GM12875 (cell line): ENCODE measurements at regions not wholly inside any gene's neighbourhood (a gene's known extent, or its start where the extent isn't known, plus 50 kb on each side); places are given as distances from the start of the nearest gene placed in this dataset.

Experiments
- H3K4me3 ChIP-seq: one replicate; pipeline ENCODE4 v1.5.1; 2011; ENCODE audit warnings: low read depth, low read length, control low read depth
- TF ChIP-seq, protein P1 (sequence below): IDR thresholded peaks from 2 replicates; pipeline ENCODE4 v1.5.1; 2011; ENCODE audit warnings: low read depth, mild to moderate bottlenecking, control low read depth, inconsistent platforms, low read length, moderate library complexity, borderline replicate concordance; ENCODE audit not compliant: insufficient read depth

GRCh38 chr5:96256795-96257470 lies 176.1 kb downstream of the PCSK1 start:
- TF ChIP-seq, protein P1, sequence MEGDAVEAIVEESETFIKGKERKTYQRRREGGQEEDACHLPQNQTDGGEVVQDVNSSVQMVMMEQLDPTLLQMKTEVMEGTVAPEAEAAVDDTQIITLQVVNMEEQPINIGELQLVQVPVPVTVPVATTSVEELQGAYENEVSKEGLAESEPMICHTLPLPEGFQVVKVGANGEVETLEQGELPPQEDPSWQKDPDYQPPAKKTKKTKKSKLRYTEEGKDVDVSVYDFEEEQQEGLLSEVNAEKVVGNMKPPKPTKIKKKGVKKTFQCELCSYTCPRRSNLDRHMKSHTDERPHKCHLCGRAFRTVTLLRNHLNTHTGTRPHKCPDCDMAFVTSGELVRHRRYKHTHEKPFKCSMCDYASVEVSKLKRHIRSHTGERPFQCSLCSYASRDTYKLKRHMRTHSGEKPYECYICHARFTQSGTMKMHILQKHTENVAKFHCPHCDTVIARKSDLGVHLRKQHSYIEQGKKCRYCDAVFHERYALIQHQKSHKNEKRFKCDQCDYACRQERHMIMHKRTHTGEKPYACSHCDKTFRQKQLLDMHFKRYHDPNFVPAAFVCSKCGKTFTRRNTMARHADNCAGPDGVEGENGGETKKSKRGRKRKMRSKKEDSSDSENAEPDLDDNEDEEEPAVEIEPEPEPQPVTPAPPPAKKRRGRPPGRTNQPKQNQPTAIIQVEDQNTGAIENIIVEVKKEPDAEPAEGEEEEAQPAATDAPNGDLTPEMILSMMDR: 0 out of 2 replicates have a peak, but pooled peaks have one; percentile 5
- H3K4me3 ChIP-seq: no peak overlapping the region

GRCh38 chr5:96254980-96255691 lies 177.9 kb downstream of the PCSK1 start:
- TF ChIP-seq, protein P1: no peak
- H3K4me3 ChIP-seq: no peak overlapping the region

- TF ChIP-seq, protein P1: no peak
Measured at GRCh38 chr5:96253140-96253539, 179.9 kb downstream of the PCSK1 start.

GRCh38 chr5:96252596-96252995 lies 180.5 kb downstream of the PCSK1 start:
- H3K4me3 ChIP-seq: no peak overlapping the region
- TF ChIP-seq, protein P1: no peak

More at GRCh38 chr5:96253140-96253539, 179.9 kb downstream of the PCSK1 start:
- no peak overlapping the region for H3K4me3 ChIP-seq

- TF ChIP-seq, protein P1: no peak
- H3K4me3 ChIP-seq: no peak overlapping the region
Measured at GRCh38 chr5:96250782-96251181, 182.3 kb downstream of the PCSK1 start.

DNA sequence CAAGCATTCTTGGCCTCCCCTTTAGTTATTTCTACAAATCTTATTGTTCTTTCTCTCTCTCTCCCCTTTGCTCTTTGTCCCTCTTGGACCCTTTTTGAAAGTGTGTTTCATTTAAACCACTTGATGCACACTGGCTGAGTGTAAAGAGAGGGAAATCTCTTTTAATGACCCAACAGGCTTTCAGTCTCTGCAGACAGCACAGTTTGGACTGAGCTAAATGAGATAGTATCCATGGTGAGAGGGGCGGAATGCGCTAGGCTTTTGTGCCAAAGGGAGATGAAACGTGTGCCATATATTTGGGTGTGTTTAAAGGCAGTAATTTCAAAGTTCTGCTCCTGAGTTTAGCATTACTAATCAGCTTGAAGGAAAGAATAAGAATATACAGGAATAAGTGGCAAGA lies 184.9 kb downstream of the PCSK1 start:
- no peak overlapping the region for H3K4me3 ChIP-seq
- TF ChIP-seq, protein P1: no peak

DNA sequence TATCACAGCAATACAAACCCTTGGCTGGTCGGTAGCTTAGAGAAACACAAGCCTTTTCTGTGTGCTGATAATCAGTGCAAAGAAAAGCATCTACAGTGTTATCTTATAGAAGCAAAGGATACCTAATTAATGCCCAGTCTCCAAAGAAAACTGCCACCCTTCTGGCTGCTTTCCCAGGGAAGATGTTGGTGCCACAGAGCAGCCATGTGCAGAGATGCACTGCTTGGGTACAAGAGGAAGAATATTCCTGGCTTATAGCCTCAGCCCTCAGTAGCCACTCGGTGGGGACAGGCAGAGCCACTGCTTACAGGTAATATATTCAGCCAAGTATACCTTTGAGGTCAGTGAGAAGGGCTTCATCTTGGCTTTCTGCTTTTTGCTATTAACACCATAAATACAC lies 185.3 kb downstream of the PCSK1 start:
- H3K4me3 ChIP-seq: no peak overlapping the region
- TF ChIP-seq, protein P1: no peak
